Stimulated activated CD4-positive, alpha-beta T cell treated with anti-CD3 and anti-CD28 coated beads, Interleukin-4, amount 100 ng/mL, for 24 hours (primary cell): ENCODE measurements at regions not wholly inside any gene's neighbourhood (a gene's known extent, or its start where the extent isn't known, plus 50 kb on each side); places are given as distances from the start of the nearest gene placed in this dataset.
"Not testable (repeated sequence)": the region's sequence is repeated elsewhere in the genome, so short reads cannot be mapped to it uniquely, and the experiment has no call there.

Experiments used
- DNase-seq: peaks from one replicate; pipeline ENCODE4 v3.0.0-alpha.2; 2020

DNA sequence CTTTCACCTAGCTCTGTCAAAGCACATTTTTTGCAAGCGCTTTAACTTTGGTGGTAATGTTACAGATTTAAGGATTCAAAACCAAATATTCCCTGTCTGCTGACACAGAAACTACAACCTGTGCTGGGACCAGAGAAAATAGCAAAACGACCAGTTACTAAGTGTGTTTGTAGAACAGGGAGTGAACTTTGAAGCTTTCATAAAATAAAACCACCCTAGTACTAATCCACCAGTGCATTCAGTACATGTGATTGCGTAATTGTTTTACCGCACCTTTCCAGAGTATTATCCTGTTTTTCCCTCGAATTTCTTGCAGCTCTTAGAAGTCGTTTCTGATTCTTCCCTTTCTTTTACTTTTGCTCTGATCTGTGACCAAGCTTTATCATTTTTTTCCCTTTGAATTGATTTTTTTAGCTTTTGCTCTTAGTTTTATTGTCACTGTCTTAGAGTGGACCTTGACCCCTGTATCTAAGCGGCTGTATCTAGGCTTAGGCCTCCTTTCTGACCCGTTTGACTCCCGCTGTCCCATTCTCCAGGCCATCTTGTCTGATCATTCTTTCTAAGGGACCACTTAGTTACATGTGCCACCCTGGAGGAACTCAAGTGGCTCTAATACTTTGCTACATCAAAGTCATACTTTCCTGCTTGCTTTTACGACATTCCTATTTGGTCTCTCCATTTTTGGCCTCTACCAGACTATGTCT lies 429.4 kb downstream of the PCNX1 start:
- DNase-seq, result no peak

DNA sequence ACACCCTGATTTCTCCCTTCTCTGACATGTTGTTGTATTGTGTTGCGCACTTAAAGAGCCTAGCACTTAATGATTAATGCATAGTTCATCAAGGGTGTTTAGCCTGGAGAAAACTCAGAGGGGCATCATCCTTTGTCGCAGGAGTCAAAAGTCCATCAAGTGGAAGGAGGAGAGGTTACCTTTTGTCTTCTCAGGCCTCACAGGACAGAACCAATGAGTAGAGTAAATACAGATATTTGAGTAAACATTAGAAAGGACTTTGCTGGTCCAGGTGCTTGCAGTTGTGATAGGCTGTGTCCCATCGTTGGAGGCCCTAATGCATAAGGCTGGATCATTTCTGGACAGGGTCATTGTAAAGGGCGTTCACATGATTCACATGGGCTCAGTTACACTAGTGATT lies 430.9 kb downstream of the PCNX1 start:
- no peak for DNase-seq

DNA sequence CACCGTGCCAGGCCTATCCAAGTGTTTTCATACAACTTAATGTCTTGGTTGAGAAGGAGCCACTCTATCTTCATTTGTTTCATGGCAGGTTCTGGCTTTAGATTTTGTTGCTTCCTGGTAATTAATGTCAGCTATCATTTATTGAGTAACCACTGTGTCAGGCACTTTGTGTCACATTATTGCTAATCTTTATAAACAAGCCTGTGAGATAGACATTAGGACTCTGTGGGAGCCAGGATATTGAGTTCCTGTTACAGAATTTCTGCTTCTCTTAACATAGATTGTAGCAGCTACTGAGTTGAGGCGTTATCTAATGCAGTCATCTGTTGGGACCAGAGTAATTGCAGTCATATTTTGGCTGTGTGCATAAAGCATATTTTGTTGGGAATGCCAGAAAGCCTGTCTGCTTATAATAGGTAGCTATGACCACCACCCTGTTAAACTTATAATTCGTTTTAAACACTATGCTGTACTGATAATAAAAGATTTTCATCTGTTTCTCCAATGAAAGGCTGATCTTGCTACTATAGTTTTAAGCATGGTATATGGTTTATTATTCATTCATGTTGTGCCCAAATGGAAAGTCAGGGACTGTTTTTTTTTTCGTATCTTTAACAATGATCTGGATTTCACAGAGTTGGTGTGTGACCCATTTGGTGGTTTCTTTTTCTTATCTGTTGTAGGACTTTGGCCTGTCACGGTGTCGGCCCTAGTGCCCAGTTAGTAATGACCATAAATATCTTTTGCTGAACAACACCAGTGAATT lies 432.6 kb downstream of the PCNX1 start:
- no peak for DNase-seq

DNA sequence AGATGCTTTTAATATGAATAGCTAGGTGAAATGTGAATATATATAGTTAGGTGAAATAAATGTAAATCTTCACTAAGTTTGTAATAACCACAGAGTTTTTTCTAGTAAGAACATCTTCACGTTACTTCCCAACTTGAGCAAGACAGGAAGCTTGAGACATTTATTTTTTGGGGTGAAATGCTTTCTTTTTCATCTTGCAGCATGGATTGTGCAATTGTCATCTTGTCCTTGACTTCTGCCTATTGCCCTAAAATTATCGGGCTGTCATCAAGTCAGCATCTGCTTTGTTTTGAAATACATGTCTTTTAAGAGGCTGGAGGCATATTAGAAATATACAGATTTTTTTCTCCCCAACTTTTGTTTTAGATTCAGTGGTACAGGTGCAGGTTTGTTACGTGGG lies 433.9 kb downstream of the PCNX1 start:
- DNase-seq, result no peak

DNA sequence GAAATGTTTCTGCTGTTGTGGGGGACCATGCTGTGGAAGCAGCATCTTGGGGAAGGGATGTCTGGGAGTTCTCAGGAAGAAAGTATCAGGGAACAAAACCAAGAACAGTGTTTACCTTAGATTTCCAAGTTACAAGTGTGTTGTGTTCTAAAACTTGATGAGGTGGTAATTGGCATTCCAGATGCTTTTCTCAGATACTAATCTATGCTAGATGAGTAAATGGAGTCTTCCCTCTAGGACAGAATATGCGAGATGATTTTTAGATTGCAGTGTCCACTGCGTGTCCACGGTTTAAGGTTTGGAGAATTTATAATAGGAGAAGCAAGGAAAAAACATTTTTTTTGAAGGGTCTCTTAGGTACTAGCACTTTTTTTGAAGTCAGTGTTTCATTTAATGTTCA lies 436.5 kb downstream of the PCNX1 start:
- no peak for DNase-seq

DNA sequence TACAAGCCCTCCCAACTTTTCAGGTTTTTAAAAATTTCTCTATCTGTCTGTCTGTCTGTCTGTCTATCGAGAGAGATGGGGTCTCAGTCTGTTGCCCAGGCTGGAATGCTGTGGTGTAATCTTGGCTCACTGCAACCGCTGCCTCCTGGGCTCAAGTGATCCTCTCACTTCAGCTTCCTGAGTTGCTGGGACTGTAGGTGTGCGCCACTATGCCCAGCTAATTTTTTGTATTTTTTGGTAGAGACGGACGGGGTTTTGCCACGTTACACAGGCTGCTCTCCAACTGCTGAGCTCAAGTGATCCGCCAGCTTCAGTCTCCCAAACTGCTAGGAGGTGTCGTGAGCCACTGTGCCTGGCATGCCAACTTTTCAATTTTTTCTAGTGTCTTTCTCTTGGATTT lies 437.2 kb downstream of the PCNX1 start:
- no peak for DNase-seq

DNA sequence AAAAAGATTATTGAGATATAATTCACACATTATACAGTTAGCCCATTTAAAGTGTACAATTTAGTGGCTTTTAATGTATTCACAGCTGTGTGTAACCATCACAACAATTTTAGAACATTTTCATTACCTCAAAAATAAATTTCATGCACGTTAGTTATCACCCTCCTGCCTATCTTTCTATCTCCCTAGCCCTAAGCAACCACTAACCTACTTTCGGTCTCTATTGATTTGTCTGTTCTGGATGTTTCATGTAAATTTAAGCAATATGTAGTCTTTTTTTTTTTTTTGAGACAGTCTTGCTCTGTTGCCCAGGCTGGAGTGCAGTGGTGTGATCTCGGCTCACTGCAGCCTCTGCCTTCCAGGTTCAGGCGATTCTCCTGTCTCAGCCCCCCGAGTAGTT lies 439.4 kb downstream of the PCNX1 start:
- no peak for DNase-seq

DNA sequence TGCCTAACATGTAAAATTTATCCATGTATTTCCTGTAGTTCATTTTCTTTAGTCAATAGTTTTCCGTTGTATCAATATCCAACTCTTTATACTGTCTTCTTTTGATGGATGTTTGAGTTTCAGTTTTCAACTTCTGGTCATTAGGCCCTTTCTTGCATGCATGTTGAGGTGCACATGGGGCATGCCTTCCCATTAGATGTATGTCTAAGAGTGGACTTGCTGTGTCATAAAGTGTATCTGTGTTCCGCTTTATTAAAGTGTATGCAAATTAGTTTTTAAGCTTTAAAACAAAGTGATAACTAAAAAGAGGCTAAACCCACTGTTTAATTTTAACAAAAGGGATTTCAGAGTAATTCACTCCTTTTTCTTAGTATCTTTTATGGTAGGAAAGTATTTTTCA lies 441.1 kb downstream of the PCNX1 start:
- DNase-seq, result no peak

DNA sequence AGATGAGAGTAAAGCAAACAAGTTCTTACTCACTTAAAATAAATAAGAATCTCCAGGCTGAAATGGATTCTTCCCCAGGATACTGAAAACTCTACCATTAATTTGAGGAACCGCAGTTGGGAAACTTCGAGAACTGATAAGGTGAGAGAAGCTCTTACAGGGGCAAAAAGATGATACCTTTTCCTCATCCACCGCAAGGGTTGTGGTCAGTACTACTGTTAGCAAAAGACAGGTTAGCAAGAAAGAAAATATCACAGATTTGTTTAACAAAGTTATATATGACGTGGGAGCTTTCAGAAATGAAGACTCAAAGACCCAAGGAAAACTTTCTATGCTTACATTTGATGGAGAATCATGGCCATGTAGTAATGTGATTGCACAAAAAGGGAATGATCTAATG lies 441.6 kb downstream of the PCNX1 start:
- no peak for DNase-seq

DNA sequence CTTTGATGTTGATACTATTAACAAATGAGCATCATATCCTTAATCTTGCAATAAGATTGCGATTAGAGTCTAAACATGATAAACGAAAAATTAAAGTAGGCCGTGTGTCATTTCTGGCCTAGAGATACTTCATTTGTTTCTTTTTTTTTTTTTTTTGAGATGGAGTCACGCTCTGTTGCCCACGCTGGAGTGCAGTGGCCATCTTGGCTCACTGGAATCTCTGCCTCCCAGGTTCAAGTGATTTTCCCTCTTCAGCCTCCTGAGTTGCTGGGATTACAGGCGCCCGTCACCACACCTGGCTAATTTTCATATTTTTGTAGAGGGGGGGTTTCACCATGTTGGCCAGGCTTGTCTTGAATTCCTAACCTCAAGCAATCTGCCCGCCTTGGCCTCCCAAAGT lies 446.9 kb downstream of the PCNX1 start:
- DNase-seq, result no peak

DNA sequence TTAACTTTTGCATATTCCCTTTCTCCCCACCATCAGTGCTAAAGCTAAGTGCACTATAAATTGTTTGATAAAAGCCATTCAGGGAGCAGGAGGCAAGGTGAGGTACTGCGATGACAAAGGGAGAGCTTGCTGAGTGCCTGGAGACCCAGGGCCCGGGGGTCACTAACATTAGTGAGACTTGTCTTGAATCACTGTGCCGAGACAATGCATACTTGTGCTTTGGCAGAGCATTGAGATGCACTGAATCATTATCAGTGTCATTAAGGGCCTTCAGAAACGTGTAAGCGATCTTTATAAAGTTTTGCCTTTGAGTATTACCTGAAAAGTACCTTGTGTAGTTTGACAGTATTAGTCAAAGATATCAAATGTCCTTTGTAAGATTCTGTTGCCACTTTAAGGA lies 447.5 kb downstream of the PCNX1 start:
- DNase-seq, result no peak

DNA sequence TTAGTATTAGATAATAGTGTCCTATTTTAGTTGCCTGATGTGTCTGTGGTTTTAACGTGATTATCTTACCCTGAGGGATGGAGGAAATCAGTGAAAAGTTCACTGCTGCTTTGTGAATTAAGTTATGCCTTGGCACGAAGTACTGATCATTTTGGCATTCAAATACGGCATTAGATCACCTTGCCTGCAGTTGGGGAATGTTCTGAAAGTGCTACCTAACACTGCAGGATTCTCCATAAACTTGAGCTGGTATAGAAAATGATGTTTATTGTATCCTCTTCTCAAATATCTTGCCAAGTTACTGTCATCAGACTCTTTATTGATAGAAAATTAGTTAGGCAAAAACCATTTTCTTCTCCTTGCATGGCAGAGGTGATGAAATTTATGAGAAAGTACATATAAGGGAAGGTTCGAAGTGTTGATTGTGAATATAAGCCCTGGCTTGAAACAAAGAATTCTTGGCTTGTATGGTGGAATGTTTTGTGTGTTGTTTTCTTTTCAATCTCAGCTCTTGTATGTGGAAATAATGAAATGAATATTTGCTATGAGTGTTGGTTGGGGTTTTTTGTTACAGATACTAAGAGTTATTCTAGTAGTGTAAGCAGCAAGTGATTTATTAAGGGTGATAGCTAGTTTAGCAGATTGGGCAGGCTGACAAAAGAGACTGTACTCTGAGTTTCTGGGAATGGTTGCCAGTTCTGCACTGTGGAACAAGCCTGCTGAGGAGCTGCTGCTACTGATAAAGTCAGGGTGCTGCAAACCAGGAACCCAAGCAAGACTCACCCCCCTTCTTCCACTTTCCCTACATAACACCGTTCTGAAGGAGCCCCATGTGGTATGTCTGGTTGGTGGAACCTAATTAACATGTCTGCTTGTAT lies 448.3 kb downstream of the PCNX1 start:
- no peak for DNase-seq

DNA sequence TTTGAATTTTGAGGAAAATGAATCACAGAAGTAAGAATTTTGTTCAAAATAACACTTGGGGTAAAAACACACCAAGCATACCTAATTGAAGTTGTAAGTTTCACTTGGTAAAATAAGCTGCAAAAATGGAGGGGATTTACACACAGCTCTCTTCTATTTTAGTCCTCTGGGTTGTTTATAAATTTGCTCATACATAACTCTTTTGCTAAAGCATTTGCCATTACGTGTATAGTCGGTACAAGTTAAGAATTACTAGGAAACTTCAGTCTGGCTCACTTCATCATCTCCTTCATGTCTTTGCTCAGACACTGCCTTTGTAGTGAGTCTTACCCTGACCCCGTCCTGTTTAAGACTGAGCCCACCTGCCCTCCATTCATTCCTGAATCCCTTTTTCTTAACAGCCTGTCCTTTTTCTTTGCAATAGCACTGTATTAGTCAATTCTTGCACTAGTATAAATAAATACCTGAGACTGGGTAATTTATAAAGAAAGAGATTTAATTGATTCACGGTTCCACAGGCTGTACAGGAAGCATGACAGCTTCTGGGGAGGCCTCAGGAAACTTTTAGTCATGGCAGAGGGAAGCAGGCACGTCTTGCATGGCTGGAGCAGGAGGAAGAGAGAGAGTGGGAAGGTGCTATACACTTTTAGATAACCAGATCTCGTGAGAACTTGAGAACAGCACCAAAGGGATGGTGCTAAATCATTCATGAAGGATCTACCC lies 451.1 kb downstream of the PCNX1 start:
- DNase-seq, result peak; percentile 31

DNA sequence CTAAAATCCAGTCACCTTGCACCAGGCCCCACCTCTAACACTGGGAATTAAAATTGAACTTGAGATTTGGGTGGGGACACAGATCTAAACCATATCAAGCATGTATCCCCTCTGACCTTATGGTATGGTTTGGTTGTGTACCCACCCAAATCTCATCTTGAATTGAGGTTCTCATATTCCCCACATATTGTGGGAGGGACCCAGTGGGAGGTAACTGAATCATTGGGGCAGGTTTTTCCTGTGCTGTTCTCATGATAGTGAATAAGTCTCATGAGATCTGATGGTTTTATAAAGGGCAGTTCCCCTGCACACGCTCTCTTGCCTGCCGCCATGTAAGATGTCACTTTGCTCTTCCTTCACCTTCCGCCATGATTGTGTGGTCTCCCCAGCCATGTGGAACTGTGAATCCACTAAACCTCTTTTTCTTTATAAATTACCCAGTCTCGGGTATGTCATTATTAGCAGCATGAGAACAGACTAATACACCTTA lies 451.7 kb downstream of the PCNX1 start:
- not testable (repeated sequence) for DNase-seq

DNA sequence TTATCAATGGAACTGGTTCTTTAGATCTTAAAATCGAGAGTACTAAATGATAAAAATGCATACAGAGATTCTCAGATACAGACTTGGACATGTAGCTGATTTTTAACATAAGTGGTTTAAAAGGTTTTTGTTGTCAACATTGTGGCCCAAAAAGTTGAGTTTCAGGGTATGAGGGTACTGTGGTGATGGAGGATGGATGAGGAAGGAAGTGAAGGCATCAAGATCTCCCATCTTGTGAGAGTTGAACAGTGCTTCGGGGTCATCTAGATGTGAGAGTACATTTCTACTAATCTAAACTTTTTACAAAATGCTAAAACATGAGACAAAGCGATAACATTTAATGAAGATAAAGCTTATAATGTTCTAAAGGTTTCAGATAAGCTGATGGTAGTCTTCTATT lies 452.6 kb downstream of the PCNX1 start:
- DNase-seq, result no peak

DNA sequence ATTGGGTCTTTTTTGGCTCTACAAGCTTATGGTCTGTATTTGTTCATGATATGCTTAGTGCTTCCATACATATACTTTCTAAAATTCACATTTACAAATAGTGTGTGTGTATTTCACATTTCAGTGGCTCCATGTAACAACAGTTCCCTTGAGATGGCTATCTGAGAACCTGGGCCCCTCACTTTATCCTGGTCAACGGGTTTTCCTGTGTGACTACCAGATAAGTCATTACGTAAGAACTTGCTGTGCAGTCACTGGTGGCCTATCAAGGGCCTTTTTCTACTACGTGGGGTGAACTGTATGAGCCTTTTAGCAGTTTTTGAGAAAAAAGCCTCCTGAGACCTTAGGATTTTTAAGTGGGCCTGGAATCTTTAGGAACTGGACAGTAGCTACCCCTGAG lies 454.1 kb downstream of the PCNX1 start:
- no peak for DNase-seq

DNA sequence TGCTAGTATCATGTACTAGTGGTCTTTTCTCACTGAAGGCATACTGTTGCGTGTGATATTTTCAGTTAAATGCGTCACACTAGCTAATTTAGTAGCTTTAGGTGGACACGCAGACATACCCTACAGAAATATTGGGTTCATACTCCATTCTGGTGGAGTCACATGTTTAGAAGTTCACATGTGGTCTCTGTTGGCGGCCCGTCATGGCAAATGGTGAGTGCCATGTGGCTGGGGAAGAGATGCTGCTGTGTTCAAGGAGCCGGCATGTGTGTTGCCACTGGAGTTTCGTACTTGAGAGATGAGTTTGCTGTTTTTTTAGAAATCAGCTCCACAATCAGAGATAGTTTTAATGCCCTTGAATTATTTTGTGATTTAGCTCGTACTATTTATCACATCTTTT lies 454.6 kb downstream of the PCNX1 start:
- no peak for DNase-seq

DNA sequence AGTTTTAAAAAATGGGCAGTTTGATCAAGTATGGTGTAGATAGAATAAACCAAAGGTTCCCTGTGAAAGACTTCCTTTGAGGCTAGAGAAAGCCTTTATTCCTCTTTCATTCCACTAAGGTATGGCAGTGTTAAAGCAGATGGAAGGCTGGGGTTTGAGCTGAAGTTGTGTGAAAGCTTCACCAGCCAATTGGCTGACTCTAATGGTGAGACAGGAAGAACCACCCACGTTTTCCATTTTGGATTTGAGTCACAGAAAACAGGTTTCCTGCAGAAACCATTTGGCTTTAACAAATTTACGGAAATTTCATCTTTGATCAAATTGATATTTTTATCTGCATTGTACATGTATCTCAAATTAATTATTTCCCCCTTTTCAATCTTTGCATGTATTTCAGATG lies 455.0 kb downstream of the PCNX1 start:
- no peak for DNase-seq

DNA sequence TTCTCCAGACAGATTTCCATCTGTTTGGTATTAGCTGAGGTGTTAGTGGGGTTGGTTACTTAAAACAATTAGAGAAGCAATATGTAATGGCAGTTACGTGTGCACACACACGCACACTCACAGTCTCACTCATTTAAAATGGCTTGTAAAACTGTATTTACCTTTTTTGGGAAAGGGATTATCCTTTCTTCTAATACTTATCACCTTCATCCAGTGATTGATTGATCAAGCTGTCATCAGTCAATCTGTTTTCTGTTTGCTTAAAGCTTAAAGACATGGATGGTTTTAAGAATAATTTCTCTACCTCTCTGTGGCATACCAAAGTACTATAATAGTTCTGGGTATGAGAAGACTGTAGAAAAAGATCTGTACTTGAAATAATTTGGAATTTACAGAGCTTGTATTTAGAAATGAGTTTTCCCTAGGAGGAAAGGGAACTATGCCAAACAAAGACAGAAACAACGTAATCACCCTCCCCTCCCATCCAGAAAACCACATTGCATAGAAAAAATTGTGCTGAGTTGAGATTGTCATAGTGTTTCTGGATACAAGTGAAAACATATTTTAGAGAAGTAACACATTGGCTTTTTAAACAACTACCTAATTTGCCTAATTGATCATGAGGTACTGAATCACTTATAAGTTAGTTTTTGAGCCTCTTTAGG lies 455.8 kb downstream of the PCNX1 start:
- no peak for DNase-seq

DNA sequence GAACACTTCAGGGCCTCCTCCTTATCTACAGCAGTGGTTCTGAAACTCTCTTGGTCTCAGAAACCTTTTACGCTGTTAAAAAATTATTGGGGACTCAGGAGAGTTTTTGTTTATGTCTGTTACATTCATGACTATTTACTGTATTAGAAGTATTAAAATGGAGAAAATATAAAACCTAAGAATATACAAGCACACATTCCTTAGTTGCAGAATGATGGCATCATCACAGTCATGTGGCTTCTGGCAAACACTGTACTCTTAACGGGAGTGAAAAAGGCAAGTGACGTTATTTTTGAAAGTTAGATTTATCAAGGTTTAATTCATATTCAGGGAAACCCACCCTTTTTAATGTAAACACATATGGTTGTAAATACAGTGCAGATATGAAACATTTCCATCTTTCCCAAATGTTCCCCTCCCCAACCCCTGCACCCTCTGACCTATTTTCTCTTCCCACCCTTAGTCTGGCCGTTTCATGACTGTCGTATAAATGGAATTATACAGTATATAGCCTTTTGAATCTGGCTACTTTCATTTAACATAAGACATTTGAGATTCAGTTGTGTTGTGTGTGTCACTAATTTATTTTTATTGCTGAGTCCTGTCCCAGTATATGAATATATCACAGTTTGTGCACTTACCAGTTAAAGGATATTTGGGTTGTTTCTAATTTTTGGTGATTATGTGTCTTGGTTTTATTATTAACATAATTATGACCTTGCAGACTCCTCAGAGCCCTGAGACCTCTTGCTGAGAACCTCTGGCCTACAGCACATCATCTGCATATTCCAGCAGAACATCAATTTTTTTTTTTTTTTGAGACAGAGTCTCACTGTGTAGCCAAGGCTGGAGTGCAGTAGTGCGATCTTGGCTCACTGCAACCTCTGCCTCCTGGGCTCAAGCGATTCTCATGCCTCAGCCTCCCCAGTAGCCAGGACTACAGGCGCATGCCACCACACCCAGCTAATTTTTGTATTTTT lies 457.0 kb downstream of the PCNX1 start:
- no peak for DNase-seq

DNA sequence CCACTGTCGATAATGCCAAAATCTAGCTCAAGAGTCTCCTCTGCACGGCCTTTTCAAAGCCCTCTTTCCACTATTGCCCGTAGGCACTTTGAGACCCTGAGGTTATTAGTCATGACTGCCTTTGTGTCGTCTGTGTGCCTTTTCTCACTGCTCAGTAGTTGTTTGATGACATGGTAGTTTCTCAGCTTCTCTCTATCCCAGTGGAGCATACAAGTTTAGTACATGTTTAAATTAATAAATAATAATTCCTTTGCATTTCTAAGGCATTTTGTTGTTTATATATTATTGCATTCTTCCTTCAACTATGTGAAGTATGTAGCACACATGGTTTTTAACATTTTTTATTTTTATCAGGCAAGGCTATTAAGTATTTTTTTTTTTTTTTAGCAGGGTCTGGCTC lies 458.1 kb downstream of the PCNX1 start:
- no peak for DNase-seq
